Breast epithelium (tissue), 3 donors: ENCODE measurements at regions not wholly inside any gene's neighbourhood (a gene's known extent, or its start where the extent isn't known, plus 50 kb on each side); places are given as distances from the start of the nearest gene placed in this dataset.

ENCODE experiments used
- POLR2A ChIP-seq: fragments of 450-650 bp; IDR thresholded peaks from one replicate; pipeline ENCODE4 v1.6.1; 2016; ENCODE audit warnings: antibody characterized with exemption, mild to moderate bottlenecking, moderate library complexity
- POLR2AphosphoS5 ChIP-seq, 3 donors: sonication (generic); formaldehyde crosslinking; IDR thresholded peaks; one replicate each; pipeline ENCODE4 v1.6.1; 2017; ENCODE audit warnings: antibody characterized with exemption in 3 of 3
- TF ChIP-seq, protein P1 (sequence below), 3 donors: fragments of 450-650 bp; IDR thresholded peaks; one replicate each; pipeline ENCODE4 v1.5.1; 2016 to 2017; ENCODE audit warnings: antibody characterized with exemption in 3 of 3, mild to moderate bottlenecking in 3 of 3, moderate library complexity in 3 of 3

- TF ChIP-seq POLR2A (no peak), POLR2AphosphoS5 (IDR thresholded peaks at IDR 0.05) (no peak)
- TF ChIP-seq, protein P1, sequence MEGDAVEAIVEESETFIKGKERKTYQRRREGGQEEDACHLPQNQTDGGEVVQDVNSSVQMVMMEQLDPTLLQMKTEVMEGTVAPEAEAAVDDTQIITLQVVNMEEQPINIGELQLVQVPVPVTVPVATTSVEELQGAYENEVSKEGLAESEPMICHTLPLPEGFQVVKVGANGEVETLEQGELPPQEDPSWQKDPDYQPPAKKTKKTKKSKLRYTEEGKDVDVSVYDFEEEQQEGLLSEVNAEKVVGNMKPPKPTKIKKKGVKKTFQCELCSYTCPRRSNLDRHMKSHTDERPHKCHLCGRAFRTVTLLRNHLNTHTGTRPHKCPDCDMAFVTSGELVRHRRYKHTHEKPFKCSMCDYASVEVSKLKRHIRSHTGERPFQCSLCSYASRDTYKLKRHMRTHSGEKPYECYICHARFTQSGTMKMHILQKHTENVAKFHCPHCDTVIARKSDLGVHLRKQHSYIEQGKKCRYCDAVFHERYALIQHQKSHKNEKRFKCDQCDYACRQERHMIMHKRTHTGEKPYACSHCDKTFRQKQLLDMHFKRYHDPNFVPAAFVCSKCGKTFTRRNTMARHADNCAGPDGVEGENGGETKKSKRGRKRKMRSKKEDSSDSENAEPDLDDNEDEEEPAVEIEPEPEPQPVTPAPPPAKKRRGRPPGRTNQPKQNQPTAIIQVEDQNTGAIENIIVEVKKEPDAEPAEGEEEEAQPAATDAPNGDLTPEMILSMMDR (IDR thresholded peaks at IDR 0.05), result no peak
Observed at GRCh38 chr22:47687776-47688175, 925.3 kb downstream of the TBC1D22A start.
